ENCODE measurements at regions not wholly inside any gene's neighbourhood (a gene's known extent, or its start where the extent isn't known, plus 50 kb on each side); places are given as distances from the start of the nearest gene placed in this dataset.
"Not testable (repeated sequence)": the region's sequence is repeated elsewhere in the genome, so short reads cannot be mapped to it uniquely, and the experiment has no call there.

DNA sequence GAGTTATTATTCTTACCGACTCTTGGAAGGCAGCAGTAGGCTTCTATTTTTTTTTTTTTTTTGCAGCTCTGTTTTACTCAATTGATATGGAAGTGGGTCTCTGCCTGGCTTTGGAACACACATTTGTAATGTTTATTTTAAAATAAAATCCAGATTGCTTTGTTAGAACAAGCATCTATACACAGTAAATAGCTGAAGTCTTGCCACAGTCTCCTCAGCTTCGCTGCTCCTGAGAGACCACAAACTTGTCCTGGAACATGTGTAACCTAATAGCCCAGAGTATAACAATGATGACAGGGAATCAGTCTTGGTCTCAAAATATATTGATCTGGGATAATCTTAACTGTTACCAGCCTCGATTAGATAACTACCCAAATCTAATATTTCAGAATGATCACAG, 299.8 kb upstream of the NOX3 start:
- DNase-seq (ENCODE audit: low read depth, low spot score) (no peak), FAIRE-seq (no peak)
- H3K36me3 ChIP-seq (ENCODE audit: control insufficient read depth in 2 of 2, extremely low read depth in 1 of 2, insufficient read depth in 2 of 2, low read length in 2 of 2): no peaks in the 10 kb centered on the region
- no peaks in the 10 kb centered on the region for H3K79me2 ChIP-seq (ENCODE audit: control insufficient read depth, insufficient read depth, low read length)
- no peaks in the 10 kb centered on the region for H3K27me3 ChIP-seq (ENCODE audit: control insufficient read depth, extremely low read depth, insufficient read depth, low read length)
- no peak overlapping the region for H3K27ac ChIP-seq (ENCODE audit: control insufficient read depth, insufficient read depth, low read length)
- H3K9ac ChIP-seq (ENCODE audit: control insufficient read depth, extremely low read depth, insufficient read depth, low read length): no peak overlapping the region
- no peak overlapping the region for H2AFZ ChIP-seq (ENCODE audit: control insufficient read depth, low read length)
- H3K4me1 ChIP-seq (ENCODE audit: control insufficient read depth, extremely low read depth, insufficient read depth, low read length): no peaks in the 10 kb centered on the region
- no peaks in the 10 kb centered on the region for H3K9me1 ChIP-seq (ENCODE audit: control insufficient read depth, extremely low read depth, insufficient read depth, low read length)
- TF ChIP-seq EZH2 (IDR thresholded peaks at IDR 0.05; ENCODE audit: low read length): no peak
- TF ChIP-seq, protein P1, sequence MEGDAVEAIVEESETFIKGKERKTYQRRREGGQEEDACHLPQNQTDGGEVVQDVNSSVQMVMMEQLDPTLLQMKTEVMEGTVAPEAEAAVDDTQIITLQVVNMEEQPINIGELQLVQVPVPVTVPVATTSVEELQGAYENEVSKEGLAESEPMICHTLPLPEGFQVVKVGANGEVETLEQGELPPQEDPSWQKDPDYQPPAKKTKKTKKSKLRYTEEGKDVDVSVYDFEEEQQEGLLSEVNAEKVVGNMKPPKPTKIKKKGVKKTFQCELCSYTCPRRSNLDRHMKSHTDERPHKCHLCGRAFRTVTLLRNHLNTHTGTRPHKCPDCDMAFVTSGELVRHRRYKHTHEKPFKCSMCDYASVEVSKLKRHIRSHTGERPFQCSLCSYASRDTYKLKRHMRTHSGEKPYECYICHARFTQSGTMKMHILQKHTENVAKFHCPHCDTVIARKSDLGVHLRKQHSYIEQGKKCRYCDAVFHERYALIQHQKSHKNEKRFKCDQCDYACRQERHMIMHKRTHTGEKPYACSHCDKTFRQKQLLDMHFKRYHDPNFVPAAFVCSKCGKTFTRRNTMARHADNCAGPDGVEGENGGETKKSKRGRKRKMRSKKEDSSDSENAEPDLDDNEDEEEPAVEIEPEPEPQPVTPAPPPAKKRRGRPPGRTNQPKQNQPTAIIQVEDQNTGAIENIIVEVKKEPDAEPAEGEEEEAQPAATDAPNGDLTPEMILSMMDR (optimal IDR thresholded peaks at IDR 0.05 in 1 of 3, IDR thresholded peaks at IDR 0.05 in 1 of 3, conservative IDR thresholded peaks at IDR 0.05 in 1 of 3; ENCODE audit: extremely low read depth in 1 of 3, insufficient read depth in 2 of 3, low read length in 3 of 3): no peak
- no peak overlapping the region for H3K4me3 ChIP-seq (ENCODE audit: control insufficient read depth in 2 of 3, extremely low read depth in 1 of 3, insufficient read depth in 2 of 3, low read depth in 1 of 3, low read length in 3 of 3)
- H3K4me2 ChIP-seq (ENCODE audit: control insufficient read depth, extremely low read depth, insufficient read depth, low read depth, low read length): no peak overlapping the region
- no peaks in the 10 kb centered on the region for H3K9me3 ChIP-seq (ENCODE audit: control insufficient read depth, low read depth, low read length)
- H4K20me1 ChIP-seq (ENCODE audit: control insufficient read depth, extremely low read depth, insufficient read depth, low read length): no peaks in the 10 kb centered on the region
- dilution Hi-C loops (cut with MboI; ENCODE audit: extremely low pct_ligation_motif_present, low sequenced_read_pairs): no loop called here

DNA sequence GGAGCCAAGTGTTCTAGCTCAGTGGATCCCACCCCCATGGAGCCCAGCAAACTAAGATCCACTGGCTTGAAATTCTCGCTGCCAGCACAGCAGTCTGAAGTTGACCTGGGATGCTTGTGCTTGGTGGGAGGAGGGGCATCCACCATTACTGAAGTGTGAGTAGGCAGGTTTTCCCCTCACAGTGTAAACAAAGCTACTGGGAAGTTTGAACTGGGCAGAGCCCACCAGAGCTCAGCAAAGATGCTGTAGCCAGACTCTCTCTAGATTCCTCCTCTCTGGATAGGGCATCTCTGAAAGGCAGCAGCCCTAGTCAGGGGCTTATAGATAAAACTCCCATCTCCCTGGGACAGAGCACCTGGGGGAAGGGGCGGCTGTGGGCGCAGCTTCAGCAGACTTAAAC, 293.1 kb upstream of the NOX3 start:
- H3K9ac ChIP-seq (ENCODE audit: control insufficient read depth, extremely low read depth, insufficient read depth, low read length); H3K79me2 ChIP-seq (ENCODE audit: control insufficient read depth, insufficient read depth, low read length); H3K4me3 ChIP-seq (ENCODE audit: control insufficient read depth in 2 of 3, extremely low read depth in 1 of 3, insufficient read depth in 2 of 3, low read depth in 1 of 3, low read length in 3 of 3); H4K20me1 ChIP-seq (ENCODE audit: control insufficient read depth, extremely low read depth, insufficient read depth, low read length); H3K9me1 ChIP-seq (ENCODE audit: control insufficient read depth, extremely low read depth, insufficient read depth, low read length); H2AFZ ChIP-seq (ENCODE audit: control insufficient read depth, low read length); dilution Hi-C loops (cut with MboI; ENCODE audit: extremely low pct_ligation_motif_present, low sequenced_read_pairs); H3K4me2 ChIP-seq (ENCODE audit: control insufficient read depth, extremely low read depth, insufficient read depth, low read depth, low read length); H3K27me3 ChIP-seq (ENCODE audit: control insufficient read depth, extremely low read depth, insufficient read depth, low read length); H3K36me3 ChIP-seq (ENCODE audit: control insufficient read depth in 2 of 2, extremely low read depth in 1 of 2, insufficient read depth in 2 of 2, low read length in 2 of 2); FAIRE-seq; H3K27ac ChIP-seq (ENCODE audit: control insufficient read depth, insufficient read depth, low read length); DNase-seq (ENCODE audit: low read depth, low spot score); H3K9me3 ChIP-seq (ENCODE audit: control insufficient read depth, low read depth, low read length); H3K4me1 ChIP-seq (ENCODE audit: control insufficient read depth, extremely low read depth, insufficient read depth, low read length): not testable (repeated sequence)

DNA sequence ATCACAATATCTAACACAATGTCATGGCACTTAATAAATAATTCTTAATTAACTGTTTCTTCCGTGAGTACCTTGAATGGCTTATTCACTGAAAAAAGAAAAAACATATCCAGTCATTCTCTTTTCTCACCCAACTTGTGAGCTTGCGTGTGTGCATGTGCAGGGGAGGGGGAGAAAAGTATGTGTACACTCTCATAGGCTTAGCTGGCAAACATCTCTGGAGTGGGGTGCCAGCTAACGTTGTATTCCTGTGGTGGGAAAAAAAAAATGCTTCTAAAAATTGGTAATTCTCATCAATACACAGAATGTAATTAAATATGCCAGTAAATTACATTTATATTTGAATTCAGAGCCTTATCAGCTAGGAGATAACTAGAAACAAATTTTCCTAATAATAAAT, 291.9 kb upstream of the NOX3 start:
- Histone ChIP-seq H3K9me3 (ENCODE audit: control insufficient read depth, low read depth, low read length) (no peaks in the 10 kb centered on the region), H3K27me3 (ENCODE audit: control insufficient read depth, extremely low read depth, insufficient read depth, low read length) (no peaks in the 10 kb centered on the region), H3K79me2 (ENCODE audit: control insufficient read depth, insufficient read depth, low read length) (no peaks in the 10 kb centered on the region), H3K9ac (ENCODE audit: control insufficient read depth, extremely low read depth, insufficient read depth, low read length) (no peak overlapping the region), H3K9me1 (ENCODE audit: control insufficient read depth, extremely low read depth, insufficient read depth, low read length) (no peaks in the 10 kb centered on the region), H2AFZ (ENCODE audit: control insufficient read depth, low read length) (no peak overlapping the region), H3K27ac (ENCODE audit: control insufficient read depth, insufficient read depth, low read length) (no peak overlapping the region), H3K4me1 (ENCODE audit: control insufficient read depth, extremely low read depth, insufficient read depth, low read length) (no peaks in the 10 kb centered on the region), H4K20me1 (ENCODE audit: control insufficient read depth, extremely low read depth, insufficient read depth, low read length) (no peaks in the 10 kb centered on the region), H3K4me3 (ENCODE audit: control insufficient read depth in 2 of 3, extremely low read depth in 1 of 3, insufficient read depth in 2 of 3, low read depth in 1 of 3, low read length in 3 of 3) (no peak overlapping the region), H3K4me2 (ENCODE audit: control insufficient read depth, extremely low read depth, insufficient read depth, low read depth, low read length) (no peak overlapping the region), H3K36me3 (ENCODE audit: control insufficient read depth in 2 of 2, extremely low read depth in 1 of 2, insufficient read depth in 2 of 2, low read length in 2 of 2) (no peaks in the 10 kb centered on the region)
- dilution Hi-C loops (cut with MboI; ENCODE audit: extremely low pct_ligation_motif_present, low sequenced_read_pairs): no loop called here
- TF ChIP-seq, protein P1 (optimal IDR thresholded peaks at IDR 0.05 in 1 of 3, IDR thresholded peaks at IDR 0.05 in 1 of 3, conservative IDR thresholded peaks at IDR 0.05 in 1 of 3; ENCODE audit: extremely low read depth in 1 of 3, insufficient read depth in 2 of 3, low read length in 3 of 3): no peak
- TF ChIP-seq EZH2 (IDR thresholded peaks at IDR 0.05; ENCODE audit: low read length): no peak
- DNase-seq (ENCODE audit: low read depth, low spot score): no peak
- FAIRE-seq: no peak

Measured in keratinocyte (primary cell).